Stimulated activated CD4-positive, alpha-beta T cell treated with anti-CD3 and anti-CD28 coated beads, TNF-alpha, amount 100 ng/mL, for 24 hours (primary cell): ENCODE measurements at regions not wholly inside any gene's neighbourhood (a gene's known extent, or its start where the extent isn't known, plus 50 kb on each side); places are given as distances from the start of the nearest gene placed in this dataset.

Experiments
- DNase-seq, 3 experiments: peaks; one replicate each; pipeline ENCODE4 v3.0.0-alpha.2; 2020; ENCODE audit warnings: low read depth in 3 of 3

- no peak for DNase-seq
Observed at GRCh38 chr4:81555489-81555888, 83.8 kb upstream of the RASGEF1B start.

- no peak for DNase-seq
Observed at GRCh38 chr4:81552086-81552485, 80.4 kb upstream of the RASGEF1B start.

DNA sequence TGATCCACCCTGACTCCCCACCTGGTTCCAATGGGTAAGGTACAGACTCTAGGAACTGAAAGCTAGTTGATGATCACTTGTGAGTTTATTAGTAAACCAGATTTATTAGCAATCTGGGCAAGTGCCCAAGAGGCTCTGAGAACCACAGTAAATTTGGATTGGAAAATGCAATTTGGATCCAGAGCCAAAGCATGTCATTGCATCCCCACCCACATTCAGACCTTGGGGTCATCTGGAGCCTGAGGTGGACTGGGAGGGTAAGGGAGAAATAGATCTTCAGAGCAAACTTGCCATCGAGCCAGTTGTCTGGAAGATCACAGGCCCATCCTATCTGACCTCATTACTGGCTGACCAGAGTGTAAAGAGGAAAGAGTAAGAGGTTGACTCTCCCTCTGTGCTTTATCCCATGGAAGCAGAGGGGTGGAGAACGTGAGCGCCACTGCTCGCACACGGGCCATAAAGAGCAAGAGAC lies 78.7 kb upstream of the RASGEF1B start:
- no peak for DNase-seq

GRCh38 chr4:81549984-81550383 lies 78.3 kb upstream of the RASGEF1B start:
- DNase-seq = no peak

GRCh38 chr4:81546777-81547176 lies 75.1 kb upstream of the RASGEF1B start:
- no peak for DNase-seq

- no peak for DNase-seq
Observed at GRCh38 chr4:81541161-81541945, 69.6 kb upstream of the RASGEF1B start.

DNA sequence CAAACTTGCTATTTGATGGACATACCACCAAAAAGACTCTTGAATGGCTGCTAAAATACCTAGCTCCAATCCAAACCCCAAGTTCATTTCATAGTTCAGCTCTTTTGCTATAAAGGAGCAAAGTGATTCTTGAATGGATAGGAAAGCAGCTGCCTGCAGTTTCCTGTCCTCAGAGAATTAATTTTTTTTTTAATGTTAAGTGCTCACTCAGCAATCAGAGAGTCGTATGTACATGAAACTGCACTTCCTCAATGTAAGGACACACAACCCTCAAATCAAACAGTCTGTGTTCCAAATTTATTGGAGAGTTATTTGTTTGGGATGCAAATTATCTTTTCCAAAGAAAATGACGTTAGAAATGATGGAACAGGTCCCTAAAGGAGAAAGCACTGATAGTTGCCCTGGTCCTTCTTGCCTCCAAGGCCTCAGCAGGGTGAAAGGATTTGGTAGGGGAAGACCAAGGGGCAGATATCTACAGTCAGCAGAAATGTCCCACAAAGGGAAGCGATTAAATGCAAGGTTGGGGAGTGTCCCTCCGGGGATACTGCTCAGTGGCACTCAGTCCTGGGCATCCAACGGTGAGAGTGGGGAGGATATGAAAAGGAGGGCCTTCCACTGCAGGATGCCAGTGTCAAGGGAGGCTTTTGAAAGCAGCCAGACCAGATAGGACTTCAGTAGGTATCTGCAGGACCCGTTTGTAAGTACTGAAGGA lies 67.2 kb upstream of the RASGEF1B start:
- DNase-seq = no peak

DNA sequence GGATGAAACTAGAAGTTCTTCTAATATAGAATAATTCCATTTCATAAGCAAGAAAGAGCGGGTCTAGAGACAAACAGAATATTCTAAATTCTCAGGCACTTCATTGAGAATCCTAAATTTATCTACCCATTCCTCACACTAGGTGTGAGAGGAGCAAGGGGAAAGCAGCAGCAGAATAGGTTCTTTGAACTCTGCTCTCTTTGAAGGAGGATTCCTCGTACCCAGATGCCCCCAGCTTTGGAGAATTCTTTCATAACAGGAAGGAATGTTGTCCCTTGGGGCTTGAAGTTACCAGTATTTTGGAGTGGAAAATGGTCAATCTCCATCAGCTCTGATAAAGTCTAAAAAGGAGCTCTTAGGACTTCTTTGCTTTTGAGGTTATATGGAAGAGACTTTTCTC lies 59.7 kb upstream of the RASGEF1B start:
- no peak for DNase-seq

DNA sequence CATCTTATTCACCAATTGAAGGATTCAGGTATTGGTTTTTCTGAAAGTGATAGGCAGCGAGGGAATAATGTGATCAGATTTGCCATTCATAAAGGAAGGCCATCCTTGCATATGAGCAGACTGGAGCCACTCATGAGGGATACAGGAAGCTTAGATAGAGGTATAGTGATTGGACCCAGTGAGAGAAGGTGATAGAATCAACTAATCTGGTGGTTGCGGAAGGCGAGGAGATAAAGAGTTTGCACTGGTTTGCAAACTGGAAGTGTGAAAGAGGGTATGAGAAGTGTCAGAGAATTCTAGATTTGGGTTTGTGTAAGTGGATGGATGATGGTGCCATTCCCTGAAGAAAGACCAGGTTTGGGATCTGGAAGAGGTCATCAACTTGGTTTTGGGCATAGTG lies 57.3 kb upstream of the RASGEF1B start:
- DNase-seq = no peak

DNA sequence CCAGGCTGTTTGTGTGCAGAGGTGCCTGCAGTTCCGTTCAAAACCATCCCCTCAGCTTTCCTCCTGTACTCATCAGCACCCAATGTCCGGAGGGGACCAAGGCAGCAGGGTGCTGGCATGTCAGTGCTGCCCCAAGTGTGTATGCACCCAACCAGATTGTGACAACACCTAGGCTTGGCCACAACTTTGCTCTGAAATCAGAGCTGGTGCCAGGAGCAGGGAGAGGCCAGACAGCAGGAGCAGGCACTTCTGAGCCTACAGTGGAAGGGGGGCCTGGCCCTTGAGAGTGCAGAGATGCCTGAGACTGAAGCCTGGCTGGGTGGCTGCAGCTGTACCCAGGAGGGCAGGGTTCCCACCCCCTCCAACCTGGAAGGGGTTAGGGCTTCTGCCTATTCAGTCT lies 56.5 kb upstream of the RASGEF1B start:
- DNase-seq = no peak

- no peak for DNase-seq
Observed at GRCh38 chr4:81527709-81528108, 56.0 kb upstream of the RASGEF1B start.

- no peak for DNase-seq
Observed at GRCh38 chr4:81527115-81527514, 55.4 kb upstream of the RASGEF1B start.

GRCh38 chr4:81526706-81527105 lies 55.0 kb upstream of the RASGEF1B start:
- no peak for DNase-seq

DNA sequence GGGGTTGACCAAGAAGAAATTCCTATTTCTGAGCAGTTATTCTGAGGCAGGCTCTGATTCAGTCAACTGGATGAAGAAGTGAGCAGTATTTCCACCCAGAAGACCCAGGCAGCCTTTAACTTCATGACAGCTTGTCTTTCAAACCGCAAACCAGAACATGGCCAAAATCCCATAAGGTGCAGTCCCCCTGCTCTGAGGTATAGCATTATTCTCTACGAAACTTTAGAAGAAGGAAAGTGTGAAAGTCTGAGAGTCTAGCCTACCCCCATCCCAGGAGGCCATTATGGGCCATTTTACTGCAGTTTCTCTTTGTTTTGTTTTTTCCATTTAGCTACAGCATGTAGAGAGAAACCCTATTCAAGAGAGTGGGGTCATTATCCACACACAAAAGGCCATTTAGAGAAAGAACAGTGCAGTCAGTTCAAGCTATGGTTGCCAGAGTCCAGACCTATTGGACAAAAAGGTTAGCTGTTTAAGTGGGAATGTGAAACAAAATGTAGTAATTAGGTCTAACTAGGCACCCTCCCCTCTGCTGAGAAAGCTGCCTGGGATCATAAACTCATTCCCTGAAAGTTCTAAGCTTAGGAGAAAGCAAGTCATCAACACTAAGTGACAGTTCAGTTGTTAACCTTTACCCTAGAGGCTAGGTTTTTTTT lies 52.1 kb upstream of the RASGEF1B start:
- DNase-seq = no peak

- no peak for DNase-seq
Observed at GRCh38 chr4:81522711-81523110, 51.0 kb upstream of the RASGEF1B start.

DNA sequence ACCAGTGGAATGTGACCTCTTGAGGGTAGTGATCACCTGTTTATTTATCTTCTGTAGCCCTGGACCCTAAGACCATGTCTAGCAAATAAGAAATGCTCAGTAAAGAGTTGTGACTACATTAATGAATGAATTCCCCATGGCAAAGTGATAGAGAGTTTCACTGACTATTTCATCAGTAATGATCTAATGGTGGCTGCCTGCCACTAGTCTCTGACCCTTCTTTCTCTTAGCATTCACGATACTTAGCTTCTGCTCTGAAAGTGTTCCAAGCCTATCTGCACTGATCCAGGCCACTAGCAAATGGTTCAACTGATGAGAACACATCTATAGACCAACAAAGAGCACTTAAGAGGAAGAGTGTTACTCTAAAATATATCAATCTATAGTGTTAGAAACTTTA lies 50.0 kb upstream of the RASGEF1B start:
- no peak for DNase-seq
